ENCODE measurements at regions not wholly inside any gene's neighbourhood (a gene's known extent, or its start where the extent isn't known, plus 50 kb on each side); places are given as distances from the start of the nearest gene placed in this dataset.

GRCh38 chr11:97158243-97158642 lies 768.4 kb downstream of the JRKL start:
- TF ChIP-seq CTCF (IDR thresholded peaks at IDR 0.05): no peak
- no peak for TF ChIP-seq SMC3 (IDR thresholded peaks at IDR 0.05)
- TF ChIP-seq RFX5 (IDR thresholded peaks at IDR 0.05): no peak
- TF ChIP-seq JUN (IDR thresholded peaks at IDR 0.05): no peak
- TF ChIP-seq CEBPB (IDR thresholded peaks at IDR 0.05): no peak
- TF ChIP-seq POLR2A (IDR thresholded peaks at IDR 0.05; ENCODE audit: low read length): no peak
- no peak for TF ChIP-seq REST (IDR thresholded peaks at IDR 0.05)
- no peak for TF ChIP-seq RAD21 (conservative IDR thresholded peaks at IDR 0.05 in 1 of 2, IDR thresholded peaks at IDR 0.05 in 1 of 2)

Measured in A549 (cell line).